Keratinocyte (primary cell): ENCODE measurements at regions not wholly inside any gene's neighbourhood (a gene's known extent, or its start where the extent isn't known, plus 50 kb on each side); places are given as distances from the start of the nearest gene placed in this dataset.

Experiments used
- DNase-seq: peaks from one replicate; pipeline ENCODE4 v3.0.0-alpha.2; 2011; ENCODE audit warnings: low read depth, missing footprints, low spot score
- FAIRE-seq: peaks from 2 replicates; lab custom pipeline; 2011; peaks lifted over from hg19 to GRCh38; lab: Jason Lieb, UNC
- H2AFZ ChIP-seq: 2 replicates; pipeline ENCODE4 v1.6.0; 2012; ENCODE audit warnings: low read length, control low read depth, inconsistent platforms; ENCODE audit not compliant: control insufficient read depth
- H3K27ac ChIP-seq: 2 replicates; pipeline ENCODE4 v1.5.1; 2011; ENCODE audit warnings: low read length; ENCODE audit not compliant: control insufficient read depth, insufficient read depth
- H3K27me3 ChIP-seq: 3 replicates; pipeline ENCODE4 v1.6.0; 2011; ENCODE audit warnings: low read length; ENCODE audit not compliant: control insufficient read depth, insufficient read depth; ENCODE audit errors: extremely low read depth
- H3K36me3 ChIP-seq, 2 experiments: 2 replicates in 1 of 2; 3 replicates in 1 of 2; pipeline ENCODE4 v1.5.1; 2011; ENCODE audit warnings: low read length in 2 of 2, mild to moderate bottlenecking in 1 of 2; ENCODE audit not compliant: control insufficient read depth in 2 of 2, insufficient read depth in 2 of 2; ENCODE audit errors: extremely low read depth in 1 of 2
- H3K4me1 ChIP-seq: 3 replicates; pipeline ENCODE4 v1.5.1; 2011; ENCODE audit warnings: low read length; ENCODE audit not compliant: control insufficient read depth, insufficient read depth; ENCODE audit errors: extremely low read depth
- H3K4me2 ChIP-seq: 3 replicates; pipeline ENCODE4 v1.6.0; 2011; ENCODE audit warnings: low read depth, low read length; ENCODE audit not compliant: control insufficient read depth, insufficient read depth; ENCODE audit errors: extremely low read depth
- H3K4me3 ChIP-seq, 3 experiments: fragments of 200-600 bp in 1 of 3; sonication (generic) in 1 of 3; 2 replicates in 2 of 3; 3 replicates in 1 of 3; pipeline ENCODE4 v1.5.1; 2011 to 2016; ENCODE audit warnings: low read length in 3 of 3, mild to moderate bottlenecking in 3 of 3, control low read depth in 2 of 3, inconsistent platforms in 1 of 3, low read depth in 1 of 3, mixed read lengths in 1 of 3, mixed run types in 1 of 3, moderate library complexity in 1 of 3; ENCODE audit not compliant: control insufficient read depth in 2 of 3, insufficient read depth in 2 of 3; ENCODE audit errors: extremely low read depth in 1 of 3
- H3K79me2 ChIP-seq: 2 replicates; pipeline ENCODE4 v1.6.0; 2012; ENCODE audit warnings: low read length; ENCODE audit not compliant: control insufficient read depth, insufficient read depth
- H3K9ac ChIP-seq: 3 replicates; pipeline ENCODE4 v1.6.0; 2011; ENCODE audit warnings: low read length; ENCODE audit not compliant: control insufficient read depth, insufficient read depth; ENCODE audit errors: extremely low read depth
- H3K9me1 ChIP-seq: 3 replicates; pipeline ENCODE4 v1.6.0; 2011; ENCODE audit warnings: low read length; ENCODE audit not compliant: control insufficient read depth, insufficient read depth; ENCODE audit errors: extremely low read depth
- H3K9me3 ChIP-seq: 2 replicates; pipeline ENCODE4 v1.5.1; 2012; ENCODE audit warnings: low read depth, low read length; ENCODE audit not compliant: control insufficient read depth
- H4K20me1 ChIP-seq: 3 replicates; pipeline ENCODE4 v1.6.0; 2011; ENCODE audit warnings: low read length; ENCODE audit not compliant: control insufficient read depth, insufficient read depth; ENCODE audit errors: extremely low read depth
- EZH2 ChIP-seq: IDR thresholded peaks from one replicate; pipeline ENCODE4 v1.6.1; 2012; ENCODE audit warnings: inconsistent platforms, mild to moderate bottlenecking, low read length, moderate library complexity
- dilution Hi-C: fragments of 300-500 bp; cut with MboI; formaldehyde crosslinking; loops from one replicate; pipeline ENCODE4 v1.7.0; 2020; ENCODE audit warnings: low sequenced_read_pairs; ENCODE audit not compliant: extremely low pct_ligation_motif_present
- TF ChIP-seq, protein P1 (sequence below), 3 experiments: IDR thresholded peaks in 1 of 3; conservative IDR thresholded peaks in 1 of 3; optimal IDR thresholded peaks in 1 of 3; 2 replicates in 2 of 3; 3 replicates in 1 of 3; pipeline versions ENCODE3 to v1.5.1; 2011; ENCODE audit warnings: low read length in 3 of 3, mild to moderate bottlenecking in 3 of 3, moderate library complexity in 2 of 3, control low read depth in 1 of 3, inconsistent platforms in 1 of 3; ENCODE audit not compliant: insufficient read depth in 2 of 3; ENCODE audit errors: extremely low read depth in 1 of 3

- TF ChIP-seq EZH2, result no peak
- TF ChIP-seq, protein P1, sequence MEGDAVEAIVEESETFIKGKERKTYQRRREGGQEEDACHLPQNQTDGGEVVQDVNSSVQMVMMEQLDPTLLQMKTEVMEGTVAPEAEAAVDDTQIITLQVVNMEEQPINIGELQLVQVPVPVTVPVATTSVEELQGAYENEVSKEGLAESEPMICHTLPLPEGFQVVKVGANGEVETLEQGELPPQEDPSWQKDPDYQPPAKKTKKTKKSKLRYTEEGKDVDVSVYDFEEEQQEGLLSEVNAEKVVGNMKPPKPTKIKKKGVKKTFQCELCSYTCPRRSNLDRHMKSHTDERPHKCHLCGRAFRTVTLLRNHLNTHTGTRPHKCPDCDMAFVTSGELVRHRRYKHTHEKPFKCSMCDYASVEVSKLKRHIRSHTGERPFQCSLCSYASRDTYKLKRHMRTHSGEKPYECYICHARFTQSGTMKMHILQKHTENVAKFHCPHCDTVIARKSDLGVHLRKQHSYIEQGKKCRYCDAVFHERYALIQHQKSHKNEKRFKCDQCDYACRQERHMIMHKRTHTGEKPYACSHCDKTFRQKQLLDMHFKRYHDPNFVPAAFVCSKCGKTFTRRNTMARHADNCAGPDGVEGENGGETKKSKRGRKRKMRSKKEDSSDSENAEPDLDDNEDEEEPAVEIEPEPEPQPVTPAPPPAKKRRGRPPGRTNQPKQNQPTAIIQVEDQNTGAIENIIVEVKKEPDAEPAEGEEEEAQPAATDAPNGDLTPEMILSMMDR (optimal IDR thresholded peaks at IDR 0.05 in 1 of 3, IDR thresholded peaks at IDR 0.05 in 1 of 3, conservative IDR thresholded peaks at IDR 0.05 in 1 of 3; ENCODE audit: extremely low read depth in 1 of 3, insufficient read depth in 2 of 3, low read length in 3 of 3), result no peak
- no peak overlapping the region for H3K4me3 ChIP-seq
- H3K9me3 ChIP-seq, result no peaks in the 10 kb centered on the region
- H3K79me2 ChIP-seq, result no peaks in the 10 kb centered on the region
- no peaks in the 10 kb centered on the region for H3K9me1 ChIP-seq
- H3K36me3 ChIP-seq, result no peaks in the 10 kb centered on the region
- H4K20me1 ChIP-seq, result no peaks in the 10 kb centered on the region
- no peak overlapping the region for H3K4me2 ChIP-seq
- H2AFZ ChIP-seq, result no peak overlapping the region
- no peak for FAIRE-seq
- H3K4me1 ChIP-seq, result no peaks in the 10 kb centered on the region
- DNase-seq, result no peak
- H3K27ac ChIP-seq, result no peak overlapping the region
- dilution Hi-C loops, result no loop called here
- peaks cover 12% of the 10 kb centered on the region for H3K27me3 ChIP-seq
- no peak overlapping the region for H3K9ac ChIP-seq
Measured at GRCh38 chr14:76577090-76577489, 184.2 kb upstream of the VASH1 start.

DNA sequence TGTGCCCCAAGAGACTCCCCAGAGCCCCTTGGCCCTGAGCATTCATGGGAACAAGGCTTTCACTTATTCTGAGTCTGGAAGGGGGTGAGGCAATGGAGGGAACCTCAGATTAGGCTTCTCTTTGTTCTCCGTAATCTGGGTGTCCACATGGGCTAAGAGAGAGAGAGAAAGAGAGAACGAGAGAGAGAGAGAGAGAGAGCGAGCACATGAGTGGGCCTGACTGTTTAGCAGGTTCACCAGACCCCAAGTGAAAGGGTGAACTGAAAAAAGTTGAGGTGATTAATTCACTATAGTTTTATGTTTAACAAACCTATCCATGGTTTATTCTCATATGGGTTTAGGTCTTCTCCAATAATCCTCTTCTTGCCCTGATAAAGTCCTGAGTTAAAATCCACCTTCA, 183.4 kb upstream of the VASH1 start:
- DNase-seq (no peak), FAIRE-seq (no peak)
- no peak overlapping the region for H3K4me3 ChIP-seq
- no peaks in the 10 kb centered on the region for H4K20me1 ChIP-seq
- H3K36me3 ChIP-seq, result no peaks in the 10 kb centered on the region
- H3K27ac ChIP-seq, result no peak overlapping the region
- H3K27me3 ChIP-seq, result peaks cover 12% of the 10 kb centered on the region
- no peaks in the 10 kb centered on the region for H3K9me3 ChIP-seq
- no peaks in the 10 kb centered on the region for H3K4me1 ChIP-seq
- H3K9ac ChIP-seq, result no peak overlapping the region
- no peaks in the 10 kb centered on the region for H3K79me2 ChIP-seq
- TF ChIP-seq EZH2, result no peak
- TF ChIP-seq, protein P1 (optimal IDR thresholded peaks at IDR 0.05 in 1 of 3, IDR thresholded peaks at IDR 0.05 in 1 of 3, conservative IDR thresholded peaks at IDR 0.05 in 1 of 3; ENCODE audit: extremely low read depth in 1 of 3, insufficient read depth in 2 of 3, low read length in 3 of 3), result no peak
- H3K4me2 ChIP-seq, result no peak overlapping the region
- dilution Hi-C loops, result no loop called here
- H2AFZ ChIP-seq, result no peak overlapping the region
- H3K9me1 ChIP-seq, result no peaks in the 10 kb centered on the region
